ENCODE measurements at regions not wholly inside any gene's neighbourhood (a gene's known extent, or its start where the extent isn't known, plus 50 kb on each side); places are given as distances from the start of the nearest gene placed in this dataset.

GRCh38 chr11:30705913-30706675 is 119.9 kb upstream of the MPPED2 start:
- Histone ChIP-seq H3K4me3 (no peak overlapping the region), H3K9me3 (no peaks in the 10 kb centered on the region), H3K27ac (no peak overlapping the region), H3K36me3 (no peaks in the 10 kb centered on the region), H3K4me1 (no peaks in the 10 kb centered on the region), H3K27me3 (no peaks in the 10 kb centered on the region)
- 77 to 84% (median 82%) methylated on average over 2 of the region's 2 CpGs for WGBS, 5 donors
- no peak for TF ChIP-seq POLR2A (IDR thresholded peaks at IDR 0.05)
- TF ChIP-seq POLR2AphosphoS5 (IDR thresholded peaks at IDR 0.05): no peak
- TF ChIP-seq EP300 (IDR thresholded peaks at IDR 0.05): no peak
- no peak for TF ChIP-seq CTCF (IDR thresholded peaks at IDR 0.05)
- intact Hi-C loops (cut with DNase I; ENCODE audit: low total_unique reads): no loop called here
- no peak for DNase-seq

DNA sequence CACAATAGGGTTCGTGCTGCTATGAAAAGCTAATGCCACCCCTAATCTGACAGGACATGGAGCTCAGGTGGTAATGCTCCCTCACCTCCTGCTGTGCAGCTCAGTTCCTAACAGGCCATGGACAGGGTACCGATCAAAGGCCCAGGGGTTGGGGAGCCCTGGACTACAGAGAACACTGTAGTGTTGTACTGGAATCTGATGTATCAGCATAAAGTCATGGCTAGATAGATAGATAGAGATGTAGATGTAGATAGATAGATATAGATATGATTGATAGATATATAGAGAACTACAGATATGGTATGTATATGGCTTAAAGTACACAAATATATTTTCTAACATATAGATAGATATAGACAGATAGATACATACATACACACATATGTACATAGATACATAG is 112.3 kb upstream of the MPPED2 start:
- intact Hi-C loops (cut with DNase I; ENCODE audit: low total_unique reads): no loop called here
- no peak overlapping the region for H3K4me3 ChIP-seq
- H3K36me3 ChIP-seq: no peaks in the 10 kb centered on the region
- no peaks in the 10 kb centered on the region for H3K9me3 ChIP-seq
- H3K27ac ChIP-seq: no peak overlapping the region
- no peaks in the 10 kb centered on the region for H3K27me3 ChIP-seq
- 83 to 100% (median 91%) methylated on average over 2 of the region's 2 CpGs for WGBS, 5 donors
- no peak for DNase-seq
- no peak for TF ChIP-seq POLR2AphosphoS5 (IDR thresholded peaks at IDR 0.05)
- no peak for TF ChIP-seq EP300 (IDR thresholded peaks at IDR 0.05)
- no peak for TF ChIP-seq CTCF (IDR thresholded peaks at IDR 0.05)
- TF ChIP-seq POLR2A (IDR thresholded peaks at IDR 0.05): no peak
- no peaks in the 10 kb centered on the region for H3K4me1 ChIP-seq

- Histone ChIP-seq H3K4me1 (no peaks in the 10 kb centered on the region), H3K27me3 (no peaks in the 10 kb centered on the region), H3K4me3 (no peak overlapping the region), H3K36me3 (no peaks in the 10 kb centered on the region), H3K27ac (no peak overlapping the region), H3K9me3 (no peaks in the 10 kb centered on the region)
- intact Hi-C loops (cut with DNase I; ENCODE audit: low total_unique reads): no loop called here
- TF ChIP-seq EP300 (IDR thresholded peaks at IDR 0.05) (no peak), CTCF (IDR thresholded peaks at IDR 0.05) (no peak), POLR2A (IDR thresholded peaks at IDR 0.05) (no peak), POLR2AphosphoS5 (IDR thresholded peaks at IDR 0.05) (no peak)
- WGBS, 5 donors: 46 to 60% (median 60%) methylated on average over 4 of the region's 4 CpGs
- no peak for DNase-seq
Measured at GRCh38 chr11:30697032-30697431, 110.9 kb upstream of the MPPED2 start.

- Histone ChIP-seq H3K36me3 (no peaks in the 10 kb centered on the region), H3K4me3 (no peak overlapping the region), H3K4me1 (no peaks in the 10 kb centered on the region), H3K9me3 (no peaks in the 10 kb centered on the region), H3K27ac (no peak overlapping the region), H3K27me3 (no peaks in the 10 kb centered on the region)
- intact Hi-C loops (cut with DNase I; ENCODE audit: low total_unique reads): no loop called here
- 42 to 87% (median 70%) methylated on average over 2 of the region's 2 CpGs for WGBS, 5 donors
- TF ChIP-seq EP300 (IDR thresholded peaks at IDR 0.05): no peak
- no peak for TF ChIP-seq CTCF (IDR thresholded peaks at IDR 0.05)
- no peak for TF ChIP-seq POLR2AphosphoS5 (IDR thresholded peaks at IDR 0.05)
- no peak for TF ChIP-seq POLR2A (IDR thresholded peaks at IDR 0.05)
- no peak for DNase-seq
Measured at GRCh38 chr11:30684772-30685171, 98.6 kb upstream of the MPPED2 start.
